GM21515 (cell line): ENCODE measurements at regions not wholly inside any gene's neighbourhood (a gene's known extent, or its start where the extent isn't known, plus 50 kb on each side); places are given as distances from the start of the nearest gene placed in this dataset.

ENCODE experiments used
- ATAC-seq: cut with Tn5 transposase; IDR thresholded peaks from one replicate; pipeline ENCODE4 v1.9.1; 2021; ENCODE audit not compliant: unreplicated experiment

- no peak for ATAC-seq
Measured at GRCh38 chr16:85320677-85321385, 208.6 kb upstream of the CIBAR2 start.

GRCh38 chr16:85321509-85322271 lies 209.4 kb upstream of the CIBAR2 start:
- ATAC-seq, result no peak

- ATAC-seq, result no peak
Measured at GRCh38 chr16:85323230-85323960, 211.1 kb upstream of the CIBAR2 start.

GRCh38 chr16:85323961-85324253 lies 211.6 kb upstream of the CIBAR2 start:
- no peak for ATAC-seq

- no peak for ATAC-seq
Measured at GRCh38 chr16:85324488-85324887, 212.2 kb upstream of the CIBAR2 start.

- ATAC-seq, result no peak
Measured at GRCh38 chr16:85326113-85326793, 214.0 kb upstream of the CIBAR2 start.

GRCh38 chr16:85326794-85327181 lies 214.5 kb upstream of the CIBAR2 start:
- ATAC-seq, result no peak

GRCh38 chr16:85327731-85328675 lies 215.7 kb upstream of the CIBAR2 start:
- no peak for ATAC-seq

- ATAC-seq, result no peak
Measured at GRCh38 chr16:85328676-85329058, 216.4 kb upstream of the CIBAR2 start.

- ATAC-seq, result no peak
Measured at GRCh38 chr16:85329059-85329812, 217.0 kb upstream of the CIBAR2 start.

- no peak for ATAC-seq
Measured at GRCh38 chr16:85330006-85330693, 217.9 kb upstream of the CIBAR2 start.

GRCh38 chr16:85330694-85331188 lies 218.5 kb upstream of the CIBAR2 start:
- no peak for ATAC-seq

GRCh38 chr16:85331688-85332087 lies 219.4 kb upstream of the CIBAR2 start:
- ATAC-seq, result no peak

- no peak for ATAC-seq
Measured at GRCh38 chr16:85332175-85332574, 219.9 kb upstream of the CIBAR2 start.

- no peak for ATAC-seq
Measured at GRCh38 chr16:85333337-85333736, 221.1 kb upstream of the CIBAR2 start.

GRCh38 chr16:85333744-85334640 lies 221.7 kb upstream of the CIBAR2 start:
- ATAC-seq, result no peak

GRCh38 chr16:85334718-85335583 lies 222.7 kb upstream of the CIBAR2 start:
- ATAC-seq, result no peak
